ENCODE measurements at regions not wholly inside any gene's neighbourhood (a gene's known extent, or its start where the extent isn't known, plus 50 kb on each side); places are given as distances from the start of the nearest gene placed in this dataset.

DNA sequence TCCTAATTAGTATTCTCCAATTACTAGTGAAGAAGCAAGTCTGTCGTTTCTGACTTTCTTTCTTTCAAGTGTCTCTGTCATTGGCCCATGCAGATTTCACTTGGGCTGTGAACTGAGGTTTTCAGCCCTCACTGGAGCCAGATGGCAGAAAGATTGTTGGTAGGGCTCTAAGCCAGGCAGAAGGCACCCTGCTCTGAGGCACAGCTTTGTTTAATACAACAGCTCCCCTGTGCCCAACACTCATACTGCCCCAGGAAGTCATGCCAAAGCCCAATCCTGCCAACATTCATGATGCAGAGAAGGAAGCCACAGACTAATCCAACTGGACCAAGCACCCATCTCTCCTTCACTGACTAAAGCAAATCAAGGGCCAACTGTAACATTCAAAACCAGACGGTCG lies 117.1 kb upstream of the FRG1 start:
- TF ChIP-seq, protein P1, sequence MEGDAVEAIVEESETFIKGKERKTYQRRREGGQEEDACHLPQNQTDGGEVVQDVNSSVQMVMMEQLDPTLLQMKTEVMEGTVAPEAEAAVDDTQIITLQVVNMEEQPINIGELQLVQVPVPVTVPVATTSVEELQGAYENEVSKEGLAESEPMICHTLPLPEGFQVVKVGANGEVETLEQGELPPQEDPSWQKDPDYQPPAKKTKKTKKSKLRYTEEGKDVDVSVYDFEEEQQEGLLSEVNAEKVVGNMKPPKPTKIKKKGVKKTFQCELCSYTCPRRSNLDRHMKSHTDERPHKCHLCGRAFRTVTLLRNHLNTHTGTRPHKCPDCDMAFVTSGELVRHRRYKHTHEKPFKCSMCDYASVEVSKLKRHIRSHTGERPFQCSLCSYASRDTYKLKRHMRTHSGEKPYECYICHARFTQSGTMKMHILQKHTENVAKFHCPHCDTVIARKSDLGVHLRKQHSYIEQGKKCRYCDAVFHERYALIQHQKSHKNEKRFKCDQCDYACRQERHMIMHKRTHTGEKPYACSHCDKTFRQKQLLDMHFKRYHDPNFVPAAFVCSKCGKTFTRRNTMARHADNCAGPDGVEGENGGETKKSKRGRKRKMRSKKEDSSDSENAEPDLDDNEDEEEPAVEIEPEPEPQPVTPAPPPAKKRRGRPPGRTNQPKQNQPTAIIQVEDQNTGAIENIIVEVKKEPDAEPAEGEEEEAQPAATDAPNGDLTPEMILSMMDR (IDR thresholded peaks at IDR 0.05), result no peak
- no peak for TF ChIP-seq POLR2A (IDR thresholded peaks at IDR 0.05)

Data from thyroid gland (tissue), 4 donors.